HEK293 (cell line): ENCODE measurements at regions not wholly inside any gene's neighbourhood (a gene's known extent, or its start where the extent isn't known, plus 50 kb on each side); places are given as distances from the start of the nearest gene placed in this dataset.

ENCODE experiments used
- CTCF ChIA-PET: fragments of 350-600 bp; formaldehyde crosslinking; extraction: SDS; loops from one replicate; lab custom pipeline; 2021; ENCODE audit warnings: antibody characterized with exemption; lab: Yijun Ruan, JAX
- POLR2A ChIA-PET: fragments of 300-600 bp; formaldehyde crosslinking; extraction: SDS; loops from one replicate; lab custom pipeline; 2020; ENCODE audit warnings: antibody characterized with exemption, inconsistent platforms; lab: Yijun Ruan, JAX
- H3K27ac ChIP-seq: fragments of 200-500 bp; sonication (Bioruptor generic); 2 replicates; pipeline ENCODE4 v1.5.1; 2014; ENCODE audit warnings: low read depth, low read length, control low read depth, inconsistent platforms; ENCODE audit errors: extremely low read depth
- H3K36me3 ChIP-seq, 2 experiments: fragments of 200-500 bp in 1 of 2; sonication (Bioruptor generic) in 1 of 2; 1 replicate in 1 of 2; 2 replicates in 1 of 2; pipeline ENCODE4 v1.5.1; 2014 to 2017; ENCODE audit warnings: inconsistent platforms in 2 of 2, low read length in 2 of 2; ENCODE audit not compliant: control insufficient read depth in 2 of 2, insufficient read depth in 1 of 2
- H3K4me1 ChIP-seq: fragments of 200-500 bp; sonication (Bioruptor generic); 2 replicates; pipeline ENCODE4 v1.5.1; 2014; ENCODE audit warnings: mild to moderate bottlenecking, low read length, inconsistent platforms; ENCODE audit not compliant: control insufficient read depth, insufficient read depth
- H3K4me3 ChIP-seq: 2 replicates; pipeline ENCODE4 v1.5.1; 2011; ENCODE audit warnings: low read depth, mild to moderate bottlenecking, control low read depth, low read length, moderate library complexity
- H3K9me3 ChIP-seq: fragments of 200-500 bp; sonication (Bioruptor generic); 2 replicates; pipeline ENCODE4 v1.5.1; 2014; ENCODE audit warnings: low read depth, low read length, inconsistent platforms; ENCODE audit not compliant: control insufficient read depth, insufficient read depth
- ATF2 ChIP-seq: fragments of 450-650 bp; formaldehyde crosslinking; IDR thresholded peaks from 2 replicates; pipeline ENCODE4 v1.5.1; 2016; ENCODE audit warnings: missing biosample characterization, missing genetic modification characterization, low read depth
- BCL11A ChIP-seq: fragments of 450-650 bp; formaldehyde crosslinking; IDR thresholded peaks from 2 replicates; pipeline ENCODE4 v1.5.1; 2016; ENCODE audit warnings: low read depth, missing biosample characterization, missing genetic modification characterization
- MEIS1 ChIP-seq: sonication (generic); formaldehyde crosslinking; IDR thresholded peaks from 2 replicates; pipeline ENCODE4 v1.8.1; 2022; ENCODE audit warnings: missing genetic modification reagents, mild to moderate bottlenecking, borderline replicate concordance
- SCRT2 ChIP-seq: fragments of 450-650 bp; formaldehyde crosslinking; IDR thresholded peaks from 2 replicates; pipeline ENCODE4 v1.5.1; 2016; ENCODE audit warnings: missing biosample characterization, missing genetic modification characterization
- ZBTB20 ChIP-seq: fragments of 450-650 bp; formaldehyde crosslinking; IDR thresholded peaks from 2 replicates; pipeline ENCODE4 v1.5.1; 2016; ENCODE audit warnings: missing biosample characterization, missing genetic modification characterization
- ZBTB7A ChIP-seq: fragments of 450-650 bp; formaldehyde crosslinking; IDR thresholded peaks from 2 replicates; pipeline ENCODE4 v1.5.1; 2016; ENCODE audit warnings: low read depth, missing biosample characterization, missing genetic modification characterization
- ZNF157 ChIP-seq: fragments of 450-650 bp; formaldehyde crosslinking; IDR thresholded peaks from 2 replicates; pipeline ENCODE4 v1.5.1; 2016; ENCODE audit warnings: missing biosample characterization, missing genetic modification characterization
- ZNF175 ChIP-seq: fragments of 450-650 bp; formaldehyde crosslinking; IDR thresholded peaks from 2 replicates; pipeline ENCODE4 v1.5.1; 2016; ENCODE audit warnings: missing biosample characterization, missing genetic modification characterization
- ZNF274 ChIP-seq, 2 experiments: fragments of 200-500 bp in 1 of 2; fragments of 450-650 bp in 1 of 2; sonication (Bioruptor generic) in 1 of 2; formaldehyde crosslinking in 1 of 2; IDR thresholded peaks; 2 replicates each; pipeline versions ENCODE4 v1.5.1 to v1.6.1; 2014 to 2016; ENCODE audit warnings: borderline replicate concordance in 1 of 2, inconsistent platforms in 1 of 2, low read length in 1 of 2, missing biosample characterization in 1 of 2, missing genetic modification characterization in 1 of 2
- ZNF280D ChIP-seq: fragments of 450-650 bp; formaldehyde crosslinking; IDR thresholded peaks from 2 replicates; pipeline ENCODE4 v1.5.1; 2016; ENCODE audit warnings: missing biosample characterization, missing genetic modification characterization
- ZNF366 ChIP-seq: fragments of 450-650 bp; formaldehyde crosslinking; conservative IDR thresholded peaks from 2 replicates; pipeline ENCODE4 v1.5.1; 2016; ENCODE audit warnings: missing biosample characterization, missing genetic modification characterization
- ZNF416 ChIP-seq: fragments of 450-650 bp; formaldehyde crosslinking; IDR thresholded peaks from 2 replicates; pipeline ENCODE4 v1.5.1; 2016; ENCODE audit warnings: missing biosample characterization, missing genetic modification characterization
- ZNF473 ChIP-seq: fragments of 450-650 bp; formaldehyde crosslinking; IDR thresholded peaks from 2 replicates; pipeline ENCODE4 v1.5.1; 2017; ENCODE audit warnings: missing biosample characterization, missing genetic modification characterization
- ZNF561 ChIP-seq: fragments of 450-650 bp; IDR thresholded peaks from 2 replicates; pipeline ENCODE4 v1.5.1; 2018; ENCODE audit warnings: missing biosample characterization, missing genetic modification characterization, borderline replicate concordance
- ZNF626 ChIP-seq: fragments of 450-650 bp; sonication (Bioruptor Pico); formaldehyde crosslinking; IDR thresholded peaks from 2 replicates; pipeline ENCODE4 v1.5.1; 2018; ENCODE audit warnings: missing biosample characterization, missing genetic modification characterization, inconsistent platforms
- ZNF677 ChIP-seq: fragments of 450-650 bp; IDR thresholded peaks from 2 replicates; pipeline ENCODE4 v1.5.0; 2018; ENCODE audit warnings: missing biosample characterization, mild to moderate bottlenecking, missing genetic modification characterization, moderate library complexity
- ZNF701 ChIP-seq: fragments of 450-650 bp; formaldehyde crosslinking; IDR thresholded peaks from 2 replicates; pipeline ENCODE4 v1.5.1; 2016; ENCODE audit warnings: missing biosample characterization, missing genetic modification characterization
- ZNF837 ChIP-seq: fragments of 450-650 bp; formaldehyde crosslinking; IDR thresholded peaks from 2 replicates; pipeline ENCODE4 v1.5.1; 2016; ENCODE audit warnings: missing biosample characterization, missing genetic modification characterization
- ZNF843 ChIP-seq: fragments of 450-650 bp; formaldehyde crosslinking; IDR thresholded peaks from 2 replicates; pipeline ENCODE4 v1.5.1; 2016; ENCODE audit warnings: missing biosample characterization, missing genetic modification characterization

GRCh38 chr16:26583803-26584202, 482.9 kb upstream of the C16orf82 start:
- CTCF ChIA-PET, result no interaction called here
- Histone ChIP-seq H3K27ac (no peak overlapping the region), H3K36me3 (no peaks in the 10 kb centered on the region), H3K4me1 (no peaks in the 10 kb centered on the region), H3K9me3 (no peaks in the 10 kb centered on the region), H3K4me3 (no peak overlapping the region)
- POLR2A ChIA-PET, result no interaction called here
- TF ChIP-seq ZNF366 (tag by site-specific recombination), result no peak

GRCh38 chr16:26593700-26594099, 473.0 kb upstream of the C16orf82 start:
- Histone ChIP-seq H3K27ac (no peak overlapping the region), H3K4me1 (no peaks in the 10 kb centered on the region), H3K4me3 (no peak overlapping the region), H3K9me3 (no peaks in the 10 kb centered on the region), H3K36me3 (no peaks in the 10 kb centered on the region)
- no peak for TF ChIP-seq ZNF701 (tag by site-specific recombination)
- TF ChIP-seq ZNF473, result no peak
- no peak for TF ChIP-seq ZNF561
- no peak for TF ChIP-seq ZNF837 (tag by site-specific recombination)
- TF ChIP-seq ZNF416 (tag by site-specific recombination), result no peak
- no peak for TF ChIP-seq ZNF175 (tag by site-specific recombination)
- CTCF ChIA-PET, result no interaction called here
- POLR2A ChIA-PET, result no interaction called here

GRCh38 chr16:26594666-26595065, 472.1 kb upstream of the C16orf82 start:
- H3K36me3 ChIP-seq, result no peaks in the 10 kb centered on the region
- no peaks in the 10 kb centered on the region for H3K9me3 ChIP-seq
- ChIA-PET POLR2A (no interaction called here), CTCF (no interaction called here)
- H3K4me1 ChIP-seq, result no peaks in the 10 kb centered on the region
- no peak overlapping the region for H3K27ac ChIP-seq
- H3K4me3 ChIP-seq, result no peak overlapping the region
- no peak for TF ChIP-seq ZNF274 (IDR thresholded peaks at IDR 0.05; ENCODE audit: low read length)
- TF ChIP-seq ZNF274 (tag by site-specific recombination; IDR thresholded peaks at IDR 0.05; ENCODE audit: borderline replicate concordance), result no peak
- TF ChIP-seq ZNF677, result no peak
- no peak for TF ChIP-seq SCRT2 (tag by site-specific recombination)
- no peak for TF ChIP-seq ZNF626 (tag by site-specific recombination)
- TF ChIP-seq ZNF843 (tag by site-specific recombination), result no peak
- no peak for TF ChIP-seq ZNF157 (tag by site-specific recombination)
- no peak for TF ChIP-seq ATF2 (tag by site-specific recombination)
- TF ChIP-seq ZBTB7A (tag by site-specific recombination), result no peak
- no peak for TF ChIP-seq ZBTB20
- TF ChIP-seq MEIS1, result no peak
- TF ChIP-seq ZNF280D (tag by site-specific recombination), result no peak
- no peak for TF ChIP-seq BCL11A (tag by site-specific recombination)
